IMR-90 (cell line): ENCODE measurements at regions not wholly inside any gene's neighbourhood (a gene's known extent, or its start where the extent isn't known, plus 50 kb on each side); places are given as distances from the start of the nearest gene placed in this dataset.

ENCODE experiments used
- ATAC-seq: fragments of 200-7000 bp; cut with Tn5 transposase; 2 replicates; pipeline ENCODE4 v1.9.1; 2020; ENCODE audit warnings: low read depth, mild to moderate bottlenecking, moderate library complexity
- BruUV-seq: library from RNA; stranded (reverse); fragments of 400-500 nt; replicated peaks from 2 replicates; lab custom pipeline; 2021; lab: Mats Ljungman, UMichigan
- CTCF ChIA-PET: fragments of 300-600 bp; formaldehyde crosslinking; extraction: SDS; loops from one replicate; lab custom pipeline; 2021; ENCODE audit warnings: antibody characterized with exemption; lab: Yijun Ruan, JAX
- POLR2A ChIA-PET: fragments of 300-600 bp; sonication (Branson Sonifier 250); formaldehyde crosslinking; loops from one replicate; lab custom pipeline; 2022; ENCODE audit warnings: antibody characterized with exemption; ENCODE audit not compliant: unreplicated experiment; lab: Charles Lee
- DNase-seq: peaks from one replicate; pipeline ENCODE4 v3.0.0; 2013
- H2AFZ ChIP-seq: replicated peaks from 2 replicates; pipeline ENCODE3; 2013; ENCODE audit warnings: low read length, mild to moderate bottlenecking; ENCODE audit not compliant: poor library complexity
- H2AK5ac ChIP-seq: 2 replicates; pipeline ENCODE4 v1.6.1; 2013; ENCODE audit warnings: low read depth, low read length, inconsistent platforms
- H2AK9ac ChIP-seq: replicated peaks from 2 replicates; pipeline ENCODE3; 2013; ENCODE audit warnings: mild to moderate bottlenecking, low read depth, low read length, moderate library complexity; ENCODE audit not compliant: poor library complexity
- H2BK120ac ChIP-seq: 2 replicates; pipeline ENCODE4 v1.6.1; 2013; ENCODE audit warnings: low read depth, low read length, inconsistent platforms
- H2BK15ac ChIP-seq: 3 replicates; pipeline ENCODE4 v1.6.1; 2013; ENCODE audit warnings: low read depth, low read length, inconsistent platforms
- H2BK20ac ChIP-seq: 2 replicates; pipeline ENCODE4 v1.6.1; 2013; ENCODE audit warnings: low read depth, mild to moderate bottlenecking, inconsistent platforms, low read length, moderate library complexity
- H2BK5ac ChIP-seq: 2 replicates; pipeline ENCODE4 v1.6.1; 2013; ENCODE audit warnings: mild to moderate bottlenecking, low read depth, low read length, inconsistent platforms; ENCODE audit not compliant: poor library complexity, severe bottlenecking
- H3K14ac ChIP-seq: replicated peaks from 2 replicates; pipeline ENCODE4 v1.6.1; 2013; ENCODE audit warnings: low read depth, low read length, inconsistent platforms
- H3K18ac ChIP-seq: 2 replicates; pipeline ENCODE4 v1.6.1; 2013; ENCODE audit warnings: low read depth, low read length, control low read depth
- H3K23ac ChIP-seq: 2 replicates; pipeline ENCODE4 v1.6.1; 2013; ENCODE audit warnings: low read depth, low read length, inconsistent platforms
- H3K27ac ChIP-seq: 2 replicates; pipeline ENCODE4 v1.5.1; 2013; ENCODE audit warnings: mild to moderate bottlenecking, control low read depth, low read length; ENCODE audit not compliant: insufficient read depth
- H3K27me3 ChIP-seq: 2 replicates; pipeline ENCODE4 v1.6.1; 2013; ENCODE audit warnings: low read length; ENCODE audit not compliant: control insufficient read depth, insufficient read depth
- H3K36me3 ChIP-seq: 2 replicates; pipeline ENCODE4 v1.6.1; 2013; ENCODE audit warnings: low read length, mixed read lengths; ENCODE audit not compliant: control insufficient read depth, insufficient read depth
- H3K4ac ChIP-seq: 2 replicates; pipeline ENCODE4 v1.6.1; 2013; ENCODE audit warnings: low read depth, low read length, inconsistent platforms
- H3K4me1 ChIP-seq: 2 replicates; pipeline ENCODE4 v1.6.1; 2013; ENCODE audit warnings: low read length, mixed read lengths; ENCODE audit not compliant: control insufficient read depth, insufficient read depth
- H3K4me2 ChIP-seq: 2 replicates; pipeline ENCODE4 v1.6.1; 2013; ENCODE audit warnings: low read depth, mild to moderate bottlenecking, control low read depth, low read length, moderate library complexity
- H3K4me3 ChIP-seq: 2 replicates; pipeline ENCODE4 v1.5.1; 2013; ENCODE audit warnings: low read depth, mild to moderate bottlenecking, control low read depth, low read length, moderate library complexity; ENCODE audit not compliant: insufficient read depth
- H3K56ac ChIP-seq: 2 replicates; pipeline ENCODE4 v1.6.1; 2013; ENCODE audit warnings: low read length, inconsistent platforms; ENCODE audit not compliant: insufficient read depth; ENCODE audit errors: extremely low read depth
- H3K79me1 ChIP-seq, 2 experiments: 2 replicates each; pipeline ENCODE4 v1.6.1; 2013; ENCODE audit warnings: low read length in 2 of 2, inconsistent platforms in 1 of 2, low read depth in 1 of 2
- H3K9ac ChIP-seq: 2 replicates; pipeline ENCODE4 v1.6.1; 2013; ENCODE audit warnings: low read depth, low read length, control low read depth
- H3K9me1 ChIP-seq: 2 replicates; pipeline ENCODE4 v1.6.1; 2013; ENCODE audit warnings: low read length, inconsistent platforms; ENCODE audit not compliant: insufficient read depth
- H3K9me3 ChIP-seq: 2 replicates; pipeline ENCODE4 v1.6.1; 2013; ENCODE audit warnings: low read length; ENCODE audit not compliant: control insufficient read depth, insufficient read depth
- H4K20me1 ChIP-seq: 2 replicates; pipeline ENCODE4 v1.6.1; 2013; ENCODE audit warnings: low read length, inconsistent platforms; ENCODE audit not compliant: insufficient read depth
- H4K5ac ChIP-seq: 2 replicates; pipeline ENCODE4 v1.6.1; 2013; ENCODE audit warnings: mild to moderate bottlenecking, low read depth, low read length, control low read depth
- H4K8ac ChIP-seq, 2 experiments: 2 replicates each; pipeline ENCODE4 v1.6.1; 2013; ENCODE audit warnings: low read depth in 2 of 2, low read length in 2 of 2, control low read depth in 1 of 2, inconsistent platforms in 1 of 2
- H4K91ac ChIP-seq: 2 replicates; pipeline ENCODE4 v1.6.1; 2013; ENCODE audit warnings: low read depth, low read length, inconsistent platforms; ENCODE audit not compliant: insufficient read depth
- BHLHE40 ChIP-seq: fragments of 150-350 bp; IDR thresholded peaks from 2 replicates; pipeline ENCODE4 v1.6.1; 2016; ENCODE audit warnings: mild to moderate bottlenecking, low read depth, low read length
- CEBPB ChIP-seq: IDR thresholded peaks from 2 replicates; pipeline ENCODE4 v1.6.1; 2012; ENCODE audit warnings: low read depth, low read length, improper control_type of control experiment
- CHD1 ChIP-seq: IDR thresholded peaks from 2 replicates; pipeline ENCODE4 v1.6.1; 2012; ENCODE audit warnings: low read depth, low read length, improper control_type of control experiment
- FOS ChIP-seq: fragments of 150-350 bp; IDR thresholded peaks from 2 replicates; pipeline ENCODE4 v1.6.1; 2016; ENCODE audit warnings: low read depth, low read length
- MAFK ChIP-seq: IDR thresholded peaks from 2 replicates; pipeline ENCODE4 v1.6.1; 2012; ENCODE audit warnings: low read depth, low read length, improper control_type of control experiment
- MAZ ChIP-seq: IDR thresholded peaks from 2 replicates; pipeline ENCODE4 v1.6.1; 2012; ENCODE audit warnings: low read depth, mild to moderate bottlenecking, low read length, improper control_type of control experiment, moderate library complexity, borderline replicate concordance
- MXI1 ChIP-seq: IDR thresholded peaks from 2 replicates; pipeline ENCODE4 v1.6.1; 2012; ENCODE audit warnings: low read depth, mild to moderate bottlenecking, low read length, moderate library complexity, borderline replicate concordance
- NFE2L2 ChIP-seq: fragments of 150-350 bp; IDR thresholded peaks from 2 replicates; pipeline ENCODE4 v1.6.1; 2016; ENCODE audit warnings: low read depth, mild to moderate bottlenecking, low read length
- POLR2A ChIP-seq: IDR thresholded peaks from 2 replicates; pipeline ENCODE4 v1.6.1; 2012; ENCODE audit warnings: mild to moderate bottlenecking, low read depth, low read length
- RAD21 ChIP-seq: IDR thresholded peaks from 2 replicates; pipeline ENCODE4 v1.6.1; 2012; ENCODE audit warnings: low read length, improper control_type of control experiment
- RCOR1 ChIP-seq: IDR thresholded peaks from 2 replicates; pipeline ENCODE4 v1.6.1; 2012; ENCODE audit warnings: mild to moderate bottlenecking, low read length, improper control_type of control experiment; ENCODE audit not compliant: insufficient replicate concordance
- RFX5 ChIP-seq: IDR thresholded peaks from 2 replicates; pipeline ENCODE4 v1.8.0; 2012; ENCODE audit warnings: low read depth, mild to moderate bottlenecking, low read length, moderate library complexity
- SMC3 ChIP-seq: fragments of 150-350 bp; IDR thresholded peaks from 2 replicates; pipeline ENCODE4 v1.6.1; 2016; ENCODE audit warnings: low read depth, mild to moderate bottlenecking, antibody characterized with exemption, low read length, moderate library complexity
- WGBS, 2 experiments: methylation state at CpG; one replicate each; pipeline versions ENCODE4 v1.1.5 to v1.1.7; 2013; ENCODE audit warnings: missing lambda C conversion rate in 2 of 2; ENCODE audit not compliant: insufficient read length in 1 of 2; ENCODE audit errors: extremely low coverage in 2 of 2; 5-methylcytosine and 5-hydroxymethylcytosine counted together
- dilution Hi-C: fragments of 300-500 bp; cut with HindIII; formaldehyde crosslinking; loops from one replicate; pipeline ENCODE4 v1.14.3; 2018; ENCODE audit warnings: low sequenced_read_pairs; ENCODE audit not compliant: unreplicated experiment
- in situ Hi-C: fragments of 300-500 bp; cut with MboI; formaldehyde crosslinking; loops from 3 replicates; pipeline ENCODE4 v1.14.3; 2019; ENCODE audit warnings: low sequenced_read_pairs, inconsistent platforms, mixed read lengths
- intact Hi-C: fragments of 100-400 bp; cut with micrococcal nuclease; formaldehyde crosslinking; loops from 2 replicates; pipeline ENCODE4 v1.10.0; 2022
- TF ChIP-seq, protein P1 (sequence below): fragments of 150-350 bp; IDR thresholded peaks from 2 replicates; pipeline ENCODE4 v1.6.1; 2016; ENCODE audit warnings: low read depth, mild to moderate bottlenecking, low read length, moderate library complexity, borderline replicate concordance
- TF ChIP-seq, protein P2 (sequence below): fragments of 150-350 bp; IDR thresholded peaks from 2 replicates; pipeline ENCODE4 v1.6.1; 2017; ENCODE audit warnings: mild to moderate bottlenecking, antibody characterized with exemption, low read length, low read depth
- TF ChIP-seq, protein P3 (sequence below): conservative IDR thresholded peaks from 2 replicates; pipeline ENCODE4 v1.5.1; 2012; ENCODE audit warnings: mild to moderate bottlenecking, low read depth, low read length, improper control_type of control experiment

DNA sequence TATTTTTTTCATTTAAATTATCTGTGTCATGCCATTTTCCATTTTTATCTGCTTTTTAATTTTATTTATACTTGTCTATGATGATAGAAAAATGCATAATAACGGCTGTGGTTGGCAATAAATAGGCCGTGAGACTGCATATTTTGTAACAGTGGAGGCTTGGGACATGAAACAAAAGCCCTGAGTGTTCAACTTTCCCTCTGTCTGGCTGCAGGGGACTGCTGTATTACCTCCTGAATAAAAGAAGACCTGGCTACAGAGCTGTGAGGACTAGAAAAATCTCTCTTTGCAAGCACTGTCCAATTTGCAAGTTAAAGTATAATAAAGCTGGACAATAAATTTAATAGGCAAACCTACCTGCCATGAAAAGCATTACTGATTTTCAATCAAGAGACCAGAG is 82.1 kb downstream of the MAGEB10 start:
- H3K36me3 ChIP-seq: no peaks in the 10 kb centered on the region
- dilution Hi-C loops: no loop called here
- intact Hi-C loops: no loop called here
- ChIA-PET CTCF (interaction anchor here (0.7 kb wide), 1 partner anchor 177 kb away, joined by 3 read pairs; no protein-coding TSS in a partner anchor), POLR2A (no interaction called here)
- H2BK120ac ChIP-seq: no peak overlapping the region
- BruUV-seq: no TSS peak
- H3K9ac ChIP-seq: no peak overlapping the region
- H4K8ac ChIP-seq: no peak overlapping the region
- H2AFZ ChIP-seq: no peak overlapping the region
- H3K4ac ChIP-seq: no peak overlapping the region
- H3K27ac ChIP-seq: no peak overlapping the region
- WGBS, 2 experiments: no CpG with 5 or more reads among the region's 2 CpGs
- DNase-seq (no peak), ATAC-seq (no peak)
- H2AK5ac ChIP-seq: no peak overlapping the region
- H4K5ac ChIP-seq: no peak overlapping the region
- H2BK15ac ChIP-seq: no peak overlapping the region
- H2BK20ac ChIP-seq: no peak overlapping the region
- H3K79me1 ChIP-seq: no peaks in the 10 kb centered on the region
- H3K56ac ChIP-seq: no peak overlapping the region
- H3K4me2 ChIP-seq: no peak overlapping the region
- H3K9me3 ChIP-seq: no peaks in the 10 kb centered on the region
- H3K9me1 ChIP-seq: no peaks in the 10 kb centered on the region
- H3K27me3 ChIP-seq: no peaks in the 10 kb centered on the region
- H3K23ac ChIP-seq: no peak overlapping the region
- H2BK5ac ChIP-seq: no peak overlapping the region
- no peaks in the 10 kb centered on the region for H4K20me1 ChIP-seq
- in situ Hi-C loops: no loop called here
- TF ChIP-seq BHLHE40 (no peak), MAFK (no peak), RFX5 (no peak), FOS (no peak), SMC3 (no peak), CEBPB (no peak), NFE2L2 (no peak), MAZ (no peak), RCOR1 (no peak), MXI1 (no peak), RAD21 (no peak), POLR2A (no peak), CHD1 (no peak)
- TF ChIP-seq, protein P1, sequence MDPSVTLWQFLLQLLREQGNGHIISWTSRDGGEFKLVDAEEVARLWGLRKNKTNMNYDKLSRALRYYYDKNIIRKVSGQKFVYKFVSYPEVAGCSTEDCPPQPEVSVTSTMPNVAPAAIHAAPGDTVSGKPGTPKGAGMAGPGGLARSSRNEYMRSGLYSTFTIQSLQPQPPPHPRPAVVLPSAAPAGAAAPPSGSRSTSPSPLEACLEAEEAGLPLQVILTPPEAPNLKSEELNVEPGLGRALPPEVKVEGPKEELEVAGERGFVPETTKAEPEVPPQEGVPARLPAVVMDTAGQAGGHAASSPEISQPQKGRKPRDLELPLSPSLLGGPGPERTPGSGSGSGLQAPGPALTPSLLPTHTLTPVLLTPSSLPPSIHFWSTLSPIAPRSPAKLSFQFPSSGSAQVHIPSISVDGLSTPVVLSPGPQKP: no peak
- TF ChIP-seq, protein P2, sequence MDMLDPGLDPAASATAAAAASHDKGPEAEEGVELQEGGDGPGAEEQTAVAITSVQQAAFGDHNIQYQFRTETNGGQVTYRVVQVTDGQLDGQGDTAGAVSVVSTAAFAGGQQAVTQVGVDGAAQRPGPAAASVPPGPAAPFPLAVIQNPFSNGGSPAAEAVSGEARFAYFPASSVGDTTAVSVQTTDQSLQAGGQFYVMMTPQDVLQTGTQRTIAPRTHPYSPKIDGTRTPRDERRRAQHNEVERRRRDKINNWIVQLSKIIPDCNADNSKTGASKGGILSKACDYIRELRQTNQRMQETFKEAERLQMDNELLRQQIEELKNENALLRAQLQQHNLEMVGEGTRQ: no peak
- TF ChIP-seq, protein P3, sequence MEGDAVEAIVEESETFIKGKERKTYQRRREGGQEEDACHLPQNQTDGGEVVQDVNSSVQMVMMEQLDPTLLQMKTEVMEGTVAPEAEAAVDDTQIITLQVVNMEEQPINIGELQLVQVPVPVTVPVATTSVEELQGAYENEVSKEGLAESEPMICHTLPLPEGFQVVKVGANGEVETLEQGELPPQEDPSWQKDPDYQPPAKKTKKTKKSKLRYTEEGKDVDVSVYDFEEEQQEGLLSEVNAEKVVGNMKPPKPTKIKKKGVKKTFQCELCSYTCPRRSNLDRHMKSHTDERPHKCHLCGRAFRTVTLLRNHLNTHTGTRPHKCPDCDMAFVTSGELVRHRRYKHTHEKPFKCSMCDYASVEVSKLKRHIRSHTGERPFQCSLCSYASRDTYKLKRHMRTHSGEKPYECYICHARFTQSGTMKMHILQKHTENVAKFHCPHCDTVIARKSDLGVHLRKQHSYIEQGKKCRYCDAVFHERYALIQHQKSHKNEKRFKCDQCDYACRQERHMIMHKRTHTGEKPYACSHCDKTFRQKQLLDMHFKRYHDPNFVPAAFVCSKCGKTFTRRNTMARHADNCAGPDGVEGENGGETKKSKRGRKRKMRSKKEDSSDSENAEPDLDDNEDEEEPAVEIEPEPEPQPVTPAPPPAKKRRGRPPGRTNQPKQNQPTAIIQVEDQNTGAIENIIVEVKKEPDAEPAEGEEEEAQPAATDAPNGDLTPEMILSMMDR: no peak
- H3K18ac ChIP-seq: no peak overlapping the region
- H2AK9ac ChIP-seq: no peak overlapping the region
- H3K14ac ChIP-seq: no peak overlapping the region
- H3K4me3 ChIP-seq: no peak overlapping the region
- H3K4me1 ChIP-seq: no peaks in the 10 kb centered on the region
- no peak overlapping the region; the same call in 1 of the 2 replicates for H4K91ac ChIP-seq
